ENCODE measurements at regions not wholly inside any gene's neighbourhood (a gene's known extent, or its start where the extent isn't known, plus 50 kb on each side); places are given as distances from the start of the nearest gene placed in this dataset.

GRCh38 chr16:9447699-9448098, 356.3 kb downstream of the HAPSTR1 start:
- TF ChIP-seq RAD21 (CRISPR knock-in tag; conservative IDR thresholded peaks at IDR 0.05 in 1 of 2, IDR thresholded peaks at IDR 0.05 in 1 of 2) (no peak), JUN (IDR thresholded peaks at IDR 0.05; ENCODE audit: borderline replicate concordance, low read depth, low read length) (no peak), JUN (CRISPR knock-in tag; IDR thresholded peaks at IDR 0.05; ENCODE audit: borderline replicate concordance) (no peak), ZFX (CRISPR knock-in tag; IDR thresholded peaks at IDR 0.05) (no peak), CHD1 (IDR thresholded peaks at IDR 0.05; ENCODE audit: low read length) (no peak), CTCF (IDR thresholded peaks at IDR 0.05 in 2 of 3, conservative IDR thresholded peaks at IDR 0.05 in 1 of 3; ENCODE audit: insufficient read depth in 2 of 3, low read depth in 1 of 3, low read length in 3 of 3) (no peak), NFIC (IDR thresholded peaks at IDR 0.05) (no peak), SREBF1 (IDR thresholded peaks at IDR 0.05; ENCODE audit: borderline replicate concordance, low read depth, low read length) (no peak), POLR2A (conservative IDR thresholded peaks at IDR 0.05) (no peak), GABPA (tag; conservative IDR thresholded peaks at IDR 0.05; ENCODE audit: low read depth) (no peak), TAF1 (IDR thresholded peaks at IDR 0.05; ENCODE audit: control insufficient read depth, extremely low read depth, insufficient read depth, low read length, severe bottlenecking) (no peak), SRF (CRISPR knock-in tag; IDR thresholded peaks at IDR 0.05) (no peak), ZBTB1 (CRISPR knock-in tag; IDR thresholded peaks at IDR 0.05; ENCODE audit: borderline replicate concordance, low read depth) (no peak)
